CD14-positive monocyte (primary cell): ENCODE measurements at regions not wholly inside any gene's neighbourhood (a gene's known extent, or its start where the extent isn't known, plus 50 kb on each side); places are given as distances from the start of the nearest gene placed in this dataset.

ENCODE experiments used
- DNase-seq, 3 donors: peaks; one replicate each; pipeline ENCODE4 v3.0.0-alpha.2; 2011 to 2022
- H2AFZ ChIP-seq: 2 replicates; pipeline ENCODE4 v1.6.0; 2012; ENCODE audit warnings: mild to moderate bottlenecking, low read depth, low read length, inconsistent platforms; ENCODE audit not compliant: insufficient read depth, poor library complexity, severe bottlenecking
- H3K27ac ChIP-seq, 2 donors: 1 replicate in 1 of 2; 2 replicates in 1 of 2; pipeline ENCODE4 v1.5.1; 2012 to 2013; ENCODE audit warnings: low read length in 2 of 2, control low read depth in 1 of 2, inconsistent platforms in 1 of 2, low read depth in 1 of 2, mild to moderate bottlenecking in 1 of 2
- H3K27me3 ChIP-seq, 2 donors: one replicate each; pipeline versions ENCODE4 v1.6.0 to v1.6.1; 2011 to 2013; ENCODE audit warnings: low read length in 2 of 2; ENCODE audit not compliant: control insufficient read depth in 2 of 2, insufficient read depth in 2 of 2
- H3K36me3 ChIP-seq, 2 donors: replicated peaks in 1 of 2; 1 replicate in 1 of 2; 2 replicates in 1 of 2; pipeline versions ENCODE4 v1.5.1 to v1.6.1; 2012 to 2013; ENCODE audit warnings: low read length in 2 of 2, control low read depth in 1 of 2, inconsistent platforms in 1 of 2, mild to moderate bottlenecking in 1 of 2; ENCODE audit not compliant: insufficient read depth in 2 of 2, control insufficient read depth in 1 of 2
- H3K4me1 ChIP-seq, 2 donors: 1 replicate in 1 of 2; 2 replicates in 1 of 2; pipeline versions ENCODE4 v1.5.1 to v1.6.1; 2012 to 2013; ENCODE audit warnings: low read length in 2 of 2, control low read depth in 1 of 2, inconsistent platforms in 1 of 2, mild to moderate bottlenecking in 1 of 2, moderate library complexity in 1 of 2; ENCODE audit not compliant: insufficient read depth in 2 of 2, control insufficient read depth in 1 of 2
- H3K4me2 ChIP-seq: replicated peaks from 2 replicates; pipeline ENCODE3; 2012; ENCODE audit warnings: low read length, moderate library complexity, mild to moderate bottlenecking; ENCODE audit not compliant: poor library complexity, severe bottlenecking; ENCODE audit errors: extremely low read depth
- H3K4me3 ChIP-seq, 3 experiments: fragments of 200-600 bp in 1 of 3; sonication (generic) in 1 of 3; replicated peaks in 1 of 3; 1 replicate in 2 of 3; 2 replicates in 1 of 3; pipeline ENCODE4 v1.5.1; 2011 to 2013; ENCODE audit warnings: low read length in 3 of 3, mild to moderate bottlenecking in 3 of 3, control low read depth in 2 of 3, low read depth in 2 of 3, inconsistent platforms in 1 of 3, moderate library complexity in 1 of 3
- H3K79me2 ChIP-seq: 2 replicates; pipeline ENCODE4 v1.6.0; 2012; ENCODE audit warnings: mild to moderate bottlenecking, control low read depth, inconsistent platforms, low read length, moderate library complexity; ENCODE audit not compliant: insufficient read depth
- H3K9ac ChIP-seq: 2 replicates; pipeline ENCODE4 v1.6.0; 2017; ENCODE audit warnings: low read length, mild to moderate bottlenecking; ENCODE audit not compliant: insufficient read depth, poor library complexity, severe bottlenecking
- H3K9me3 ChIP-seq, 2 donors: replicated peaks in 1 of 2; 1 replicate in 1 of 2; 2 replicates in 1 of 2; pipeline versions ENCODE4 v1.5.1 to v1.6.1; 2012 to 2013; ENCODE audit warnings: low read length in 2 of 2, control low read depth in 1 of 2; ENCODE audit not compliant: control insufficient read depth in 1 of 2, insufficient read depth in 1 of 2
- H4K20me1 ChIP-seq: 2 replicates; pipeline ENCODE4 v1.6.0; 2012; ENCODE audit warnings: mild to moderate bottlenecking, low read length, control low read depth, moderate library complexity; ENCODE audit not compliant: insufficient read depth
- H3K27ac Mint-ChIP-seq, 7 donors: one replicate each; pipeline ENCODE4 v1.8.0; 2020; ENCODE audit warnings: mild to moderate bottlenecking in 7 of 7, mixed read lengths in 7 of 7, moderate library complexity in 6 of 7, inconsistent platforms in 2 of 7
- H3K27me3 Mint-ChIP-seq, 3 donors: one replicate each; pipeline ENCODE4 v1.8.0; 2021 to 2022; ENCODE audit warnings: low read depth in 3 of 3, mild to moderate bottlenecking in 3 of 3, mixed read lengths in 3 of 3, moderate library complexity in 3 of 3, inconsistent platforms in 1 of 3
- H3K36me3 Mint-ChIP-seq, 2 donors: one replicate each; pipeline ENCODE4 v1.8.0; 2020; ENCODE audit warnings: mixed read lengths in 2 of 2, inconsistent platforms in 1 of 2, mild to moderate bottlenecking in 1 of 2
- H3K4me1 Mint-ChIP-seq: one replicate; pipeline ENCODE4 v1.8.0; 2020; ENCODE audit warnings: mild to moderate bottlenecking, mixed read lengths
- H3K4me3 Mint-ChIP-seq, 2 donors: one replicate each; pipeline ENCODE4 v1.8.0; 2020; ENCODE audit warnings: mild to moderate bottlenecking in 2 of 2, mixed read lengths in 2 of 2, moderate library complexity in 1 of 2
- H3K9me3 Mint-ChIP-seq, 7 donors: one replicate each; pipeline ENCODE4 v1.8.0; 2020 to 2022; ENCODE audit warnings: mixed read lengths in 7 of 7, mild to moderate bottlenecking in 6 of 7, moderate library complexity in 6 of 7, inconsistent platforms in 2 of 7
- CTCF ChIP-seq: fragments of 200-600 bp; IDR thresholded peaks from one replicate; pipeline ENCODE4 v1.8.0; 2022; ENCODE audit warnings: antibody characterized with exemption, mild to moderate bottlenecking
- WGBS: methylation state at CpG from one replicate; pipeline ENCODE4 v1.1.5; 2013; ENCODE audit warnings: missing lambda C conversion rate; ENCODE audit not compliant: insufficient coverage; 5-methylcytosine and 5-hydroxymethylcytosine counted together
- intact Hi-C, 2 donors: fragments of 100-400 bp; cut with micrococcal nuclease; formaldehyde crosslinking; loops; one replicate each; pipeline versions ENCODE4 v1.15.0 to v1.15.1; 2023

GRCh38 chrX:69277369-69277990 is 112.2 kb upstream of the PJA1 start:
- H3K27ac Mint-ChIP-seq = no peak overlapping the region
- no peak for DNase-seq
- no peak overlapping the region for H3K27ac ChIP-seq
- no peaks in the 10 kb centered on the region for H3K9me3 ChIP-seq
- WGBS = 71% methylated on average over 1 of the region's 9 CpGs
- no peaks in the 10 kb centered on the region for H3K9me3 Mint-ChIP-seq
- peaks cover 5 to 12% (median 5%) of the 10 kb centered on the region in 3 donors for H3K27me3 Mint-ChIP-seq
- intact Hi-C loops = no loop called here
- H3K79me2 ChIP-seq = no peaks in the 10 kb centered on the region
- no peak overlapping the region for H3K4me2 ChIP-seq
- H3K4me1 ChIP-seq = no peaks in the 10 kb centered on the region
- H3K36me3 ChIP-seq = no peaks in the 10 kb centered on the region
- no peak overlapping the region for H3K4me3 ChIP-seq
- no peaks in the 10 kb centered on the region for H3K27me3 ChIP-seq
- no peak for TF ChIP-seq CTCF
- H3K4me1 Mint-ChIP-seq = no peaks in the 10 kb centered on the region
- no peak overlapping the region for H3K4me3 Mint-ChIP-seq
- H3K36me3 Mint-ChIP-seq = no peaks in the 10 kb centered on the region
- H3K9ac ChIP-seq = no peak overlapping the region
- no peaks in the 10 kb centered on the region for H4K20me1 ChIP-seq
- no peak overlapping the region for H2AFZ ChIP-seq

GRCh38 chrX:69268611-69269010 is 103.4 kb upstream of the PJA1 start:
- H3K4me1 ChIP-seq = no peaks in the 10 kb centered on the region
- peaks cover 4 to 12% (median 10%) of the 10 kb centered on the region in 3 donors for H3K27me3 Mint-ChIP-seq
- no peak overlapping the region for H3K27ac Mint-ChIP-seq
- H3K27ac ChIP-seq = no peak overlapping the region
- H3K36me3 ChIP-seq = no peaks in the 10 kb centered on the region
- no CpG with 5 or more reads among the region's 1 CpG for WGBS
- H4K20me1 ChIP-seq = no peaks in the 10 kb centered on the region
- H3K4me1 Mint-ChIP-seq = no peaks in the 10 kb centered on the region
- H3K27me3 ChIP-seq = peaks cover 0 to 9% of the 10 kb centered on the region in 2 donors
- H3K9me3 Mint-ChIP-seq = peaks cover 0 to 3% (median 0%) of the 10 kb centered on the region in 7 donors
- H3K36me3 Mint-ChIP-seq = no peaks in the 10 kb centered on the region
- no peak for TF ChIP-seq CTCF
- no peaks in the 10 kb centered on the region for H3K79me2 ChIP-seq
- no peak overlapping the region for H3K4me2 ChIP-seq
- H3K4me3 Mint-ChIP-seq = no peak overlapping the region
- no peak for DNase-seq
- H3K4me3 ChIP-seq = no peak overlapping the region
- no peak overlapping the region for H2AFZ ChIP-seq
- H3K9me3 ChIP-seq = no peaks in the 10 kb centered on the region
- intact Hi-C loops = no loop called here
- H3K9ac ChIP-seq = no peak overlapping the region
